ENCODE measurements at regions not wholly inside any gene's neighbourhood (a gene's known extent, or its start where the extent isn't known, plus 50 kb on each side); places are given as distances from the start of the nearest gene placed in this dataset.

- CTCF ChIA-PET, result no interaction called here
- H3K9ac ChIP-seq (replicated peaks; ENCODE audit: extremely low read depth, insufficient read depth, low read length), result no peak overlapping the region
- H3K27ac ChIP-seq (ENCODE audit: insufficient read depth, low read depth, low read length), result no peak overlapping the region
- no TSS peak for BruUV-seq (replicated peaks)
- H3K4me3 ChIP-seq (replicated peaks in 1 of 3; ENCODE audit: insufficient read depth in 1 of 3, low read depth in 1 of 3, low read length in 3 of 3), result no peak overlapping the region
- intact Hi-C loops (cut with micrococcal nuclease), result no loop called here
- H3K9me1 ChIP-seq (replicated peaks; ENCODE audit: control insufficient read depth, extremely low read depth, insufficient read depth, low read length), result no peaks in the 10 kb centered on the region
- POLR2A ChIA-PET, result no interaction called here
- no peak for TF ChIP-seq JUN (IDR thresholded peaks at IDR 0.05; ENCODE audit: borderline replicate concordance, insufficient read depth, insufficient read length, low read depth)
- no peak for TF ChIP-seq EZH2 (IDR thresholded peaks at IDR 0.05; ENCODE audit: borderline replicate concordance, low read depth, low read length, severe bottlenecking)
- TF ChIP-seq POLR2AphosphoS5 (IDR thresholded peaks at IDR 0.05; ENCODE audit: insufficient read depth, low read depth, low read length), result no peak
- TF ChIP-seq MYC (IDR thresholded peaks at IDR 0.05; ENCODE audit: low read depth, low read length), result no peak
- TF ChIP-seq POLR2A (IDR thresholded peaks at IDR 0.05; ENCODE audit: low read depth, low read length), result no peak
- TF ChIP-seq MAX (IDR thresholded peaks at IDR 0.05; ENCODE audit: insufficient read depth, insufficient read length), result no peak
- no peak for TF ChIP-seq FOS (IDR thresholded peaks at IDR 0.05; ENCODE audit: borderline replicate concordance, insufficient read depth, low read length)
- no peaks in the 10 kb centered on the region for H3K4me1 ChIP-seq (ENCODE audit: control insufficient read depth, extremely low read depth, insufficient read depth, low read length)
- no peaks in the 10 kb centered on the region for H3K36me3 ChIP-seq (ENCODE audit: control insufficient read depth in 2 of 2, extremely low read depth in 1 of 2, insufficient read depth in 2 of 2, low read length in 2 of 2)
- H3K9me3 ChIP-seq (replicated peaks; ENCODE audit: control insufficient read depth, insufficient read depth, low read length), result no peaks in the 10 kb centered on the region
- H3K4me2 ChIP-seq (ENCODE audit: insufficient read depth, low read length), result no peak overlapping the region
- dilution Hi-C loops (cut with MboI; ENCODE audit: extremely low pct_ligation_motif_present, low sequenced_read_pairs), result no loop called here
- H3K79me2 ChIP-seq (ENCODE audit: control insufficient read depth, insufficient read depth, low read length), result no peaks in the 10 kb centered on the region
- H3K27me3 ChIP-seq (ENCODE audit: control insufficient read depth in 2 of 2, insufficient read depth in 2 of 2, low read length in 2 of 2), result no peaks in the 10 kb centered on the region
- H4K20me1 ChIP-seq (replicated peaks; ENCODE audit: control insufficient read depth, extremely low read depth, insufficient read depth, low read length), result no peaks in the 10 kb centered on the region
- FAIRE-seq (no peak), DNase-seq (ENCODE audit: low read depth, low spot score) (no peak)
- no peak overlapping the region for H2AFZ ChIP-seq (ENCODE audit: low read depth, low read length)
Measured at GRCh38 chr9:75648034-75648433, 242.4 kb upstream of the PCSK5 start.

GRCh38 chr9:75649060-75649459, 241.4 kb upstream of the PCSK5 start:
- CTCF ChIA-PET, result no interaction called here
- dilution Hi-C loops (cut with MboI; ENCODE audit: extremely low pct_ligation_motif_present, low sequenced_read_pairs) (no loop called here), intact Hi-C loops (cut with micrococcal nuclease) (no loop called here)
- Histone ChIP-seq H3K4me3 (replicated peaks in 1 of 3; ENCODE audit: insufficient read depth in 1 of 3, low read depth in 1 of 3, low read length in 3 of 3) (no peak overlapping the region), H3K4me1 (ENCODE audit: control insufficient read depth, extremely low read depth, insufficient read depth, low read length) (no peaks in the 10 kb centered on the region), H3K4me2 (ENCODE audit: insufficient read depth, low read length) (no peak overlapping the region), H3K9me1 (replicated peaks; ENCODE audit: control insufficient read depth, extremely low read depth, insufficient read depth, low read length) (no peaks in the 10 kb centered on the region), H2AFZ (ENCODE audit: low read depth, low read length) (no peak overlapping the region), H4K20me1 (replicated peaks; ENCODE audit: control insufficient read depth, extremely low read depth, insufficient read depth, low read length) (no peaks in the 10 kb centered on the region), H3K9ac (replicated peaks; ENCODE audit: extremely low read depth, insufficient read depth, low read length) (no peak overlapping the region), H3K79me2 (ENCODE audit: control insufficient read depth, insufficient read depth, low read length) (no peaks in the 10 kb centered on the region), H3K36me3 (ENCODE audit: control insufficient read depth in 2 of 2, extremely low read depth in 1 of 2, insufficient read depth in 2 of 2, low read length in 2 of 2) (no peaks in the 10 kb centered on the region), H3K27ac (ENCODE audit: insufficient read depth, low read depth, low read length) (no peak overlapping the region), H3K9me3 (replicated peaks; ENCODE audit: control insufficient read depth, insufficient read depth, low read length) (no peaks in the 10 kb centered on the region), H3K27me3 (ENCODE audit: control insufficient read depth in 2 of 2, insufficient read depth in 2 of 2, low read length in 2 of 2) (no peaks in the 10 kb centered on the region)
- FAIRE-seq (no peak), DNase-seq (ENCODE audit: low read depth, low spot score) (no peak)
- POLR2A ChIA-PET, result no interaction called here
- no TSS peak for BruUV-seq (replicated peaks)
- TF ChIP-seq JUN (IDR thresholded peaks at IDR 0.05; ENCODE audit: borderline replicate concordance, insufficient read depth, insufficient read length, low read depth), result no peak
- no peak for TF ChIP-seq EZH2 (IDR thresholded peaks at IDR 0.05; ENCODE audit: borderline replicate concordance, low read depth, low read length, severe bottlenecking)
- no peak for TF ChIP-seq POLR2AphosphoS5 (IDR thresholded peaks at IDR 0.05; ENCODE audit: insufficient read depth, low read depth, low read length)
- no peak for TF ChIP-seq CTCF (IDR thresholded peaks at IDR 0.05; ENCODE audit: extremely low read depth in 1 of 2, insufficient read depth in 1 of 2, low read depth in 1 of 2, low read length in 2 of 2)
- TF ChIP-seq MAX (IDR thresholded peaks at IDR 0.05; ENCODE audit: insufficient read depth, insufficient read length), result no peak
